HG02610 (cell line): ENCODE measurements at regions not wholly inside any gene's neighbourhood (a gene's known extent, or its start where the extent isn't known, plus 50 kb on each side); places are given as distances from the start of the nearest gene placed in this dataset.
A peak's percentile ranks its signal among the peaks of the same experiment; 100 is the strongest.
"Not testable (repeated sequence)": the region's sequence is repeated elsewhere in the genome, so short reads cannot be mapped to it uniquely, and the experiment has no call there.

Source experiments
- ATAC-seq: cut with Tn5 transposase; IDR thresholded peaks from one replicate; pipeline ENCODE4 v1.9.1; 2021; ENCODE audit warnings: mild to moderate bottlenecking, moderate library complexity; ENCODE audit not compliant: unreplicated experiment

DNA sequence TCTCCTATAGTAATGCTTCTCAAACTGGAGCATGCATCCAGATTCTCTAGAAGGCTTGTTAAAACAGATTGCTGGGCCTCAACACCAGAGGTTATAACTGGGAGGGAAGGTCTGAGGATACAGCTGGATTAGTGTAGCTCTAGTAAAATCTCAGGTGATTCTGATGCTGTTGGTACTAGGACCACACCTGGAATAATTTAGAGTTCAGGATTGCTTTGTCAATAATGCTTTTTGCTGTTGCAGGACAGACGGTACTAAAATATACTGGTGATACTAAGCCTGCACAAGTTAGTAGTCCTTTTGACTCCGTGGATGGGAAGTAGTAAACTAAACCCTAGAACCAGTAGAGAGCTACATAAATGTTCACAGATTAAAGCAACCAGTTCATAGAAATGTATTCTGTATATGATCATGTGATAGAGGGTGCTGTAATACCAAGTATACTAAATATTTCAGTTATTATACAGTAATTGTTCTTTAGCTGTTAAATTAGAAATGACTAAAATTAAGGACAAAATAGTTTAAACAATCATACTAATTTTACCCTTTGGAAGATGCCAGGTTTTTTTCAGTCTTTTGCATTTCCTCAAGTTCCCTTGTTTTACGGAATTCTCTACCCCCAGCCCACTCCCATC, 258.2 kb upstream of the STARD13 start:
- no peak for ATAC-seq

DNA sequence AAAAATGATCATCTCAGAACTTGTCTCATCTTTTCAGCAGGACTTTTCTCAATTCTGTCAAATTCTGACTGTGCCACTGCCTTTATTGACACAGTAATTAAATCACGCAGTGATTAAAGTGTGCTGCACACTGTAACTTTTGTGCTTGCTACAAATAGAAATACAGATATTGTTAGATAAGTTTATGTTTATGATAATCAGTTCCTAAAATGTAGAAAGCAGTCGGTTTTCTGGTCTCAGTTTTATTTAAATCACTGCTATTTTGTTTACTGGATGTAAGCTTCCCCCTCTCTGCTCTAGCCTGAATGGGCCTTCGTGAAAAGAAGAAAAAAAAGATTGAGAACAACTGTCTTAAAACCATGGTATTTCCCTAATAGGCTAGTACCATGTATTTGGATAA, 258.8 kb upstream of the STARD13 start:
- ATAC-seq = no peak

DNA sequence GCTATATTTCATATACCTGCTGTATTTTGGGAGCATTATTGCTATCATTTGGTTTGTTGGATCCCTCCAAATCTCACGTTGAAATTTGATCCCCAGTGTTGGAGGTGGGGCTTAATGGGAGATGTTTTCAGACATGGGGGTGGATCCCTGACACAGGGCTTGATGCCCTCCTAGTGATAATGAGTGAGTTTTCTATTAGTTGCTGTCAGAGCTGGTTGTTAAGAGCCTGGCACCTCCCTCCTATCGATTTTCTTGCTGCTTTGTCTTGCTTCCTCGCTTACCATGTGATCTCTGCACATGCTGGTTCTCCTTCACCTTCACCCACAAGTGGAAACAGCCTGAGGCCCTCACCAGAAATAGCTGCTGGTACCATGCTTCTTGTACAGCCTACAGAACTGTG, 259.9 kb upstream of the STARD13 start:
- ATAC-seq = no peak

DNA sequence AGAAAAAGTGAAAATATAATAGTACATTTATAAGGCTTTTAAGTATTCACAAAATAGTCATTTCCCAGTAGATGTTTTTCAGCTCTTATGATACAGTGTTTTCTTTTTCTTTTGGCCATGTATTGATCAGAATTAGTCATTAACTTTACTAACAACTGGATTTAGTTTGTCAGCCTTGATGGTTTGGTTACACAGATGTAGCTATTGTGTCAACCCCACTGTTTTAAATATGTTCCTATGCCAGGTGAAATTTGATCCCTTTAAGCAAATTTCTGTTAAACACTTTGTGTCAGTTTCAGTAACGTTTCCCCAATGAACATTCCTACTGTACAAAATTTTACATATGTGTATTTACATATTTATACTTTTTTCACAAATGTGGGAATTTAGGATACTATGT, 261.5 kb upstream of the STARD13 start:
- no peak for ATAC-seq

DNA sequence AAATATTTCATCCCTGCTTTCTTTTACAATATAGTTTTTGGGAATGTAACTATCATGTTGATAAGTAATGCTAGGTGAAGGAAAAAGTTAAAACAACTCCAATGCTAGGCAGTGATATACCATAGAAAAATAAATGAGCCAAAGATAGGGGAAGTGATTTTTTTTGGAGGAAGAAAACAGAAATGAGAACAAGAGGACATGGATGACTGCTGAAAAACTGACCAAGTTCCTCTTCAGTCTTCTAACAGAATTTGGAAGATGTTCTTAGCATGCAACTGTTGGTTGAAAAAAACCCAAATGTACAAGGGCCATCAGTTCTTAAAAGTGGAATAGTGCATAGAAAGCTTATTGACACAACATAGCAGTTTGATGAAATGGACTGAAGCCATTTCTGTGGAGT, 262.5 kb upstream of the STARD13 start:
- ATAC-seq = no peak

DNA sequence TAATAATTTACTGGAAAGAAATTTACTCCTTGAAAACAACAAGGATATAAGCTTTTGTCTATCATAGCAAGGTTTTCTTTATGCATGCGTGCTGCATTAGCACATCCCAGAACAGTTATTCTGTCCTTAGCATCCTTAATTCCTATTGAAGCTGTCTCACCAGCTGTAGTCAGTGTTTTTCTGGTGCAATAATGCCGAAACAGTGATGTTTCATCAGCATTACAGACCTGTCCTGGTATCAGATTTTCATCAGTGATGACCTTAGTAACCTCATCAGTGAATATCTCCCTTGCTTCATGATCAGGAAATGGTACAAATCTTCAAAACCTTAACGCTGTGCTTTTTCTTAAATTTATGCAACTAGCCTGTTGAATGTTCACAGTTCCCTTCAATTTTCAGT, 264.7 kb upstream of the STARD13 start:
- no peak for ATAC-seq

DNA sequence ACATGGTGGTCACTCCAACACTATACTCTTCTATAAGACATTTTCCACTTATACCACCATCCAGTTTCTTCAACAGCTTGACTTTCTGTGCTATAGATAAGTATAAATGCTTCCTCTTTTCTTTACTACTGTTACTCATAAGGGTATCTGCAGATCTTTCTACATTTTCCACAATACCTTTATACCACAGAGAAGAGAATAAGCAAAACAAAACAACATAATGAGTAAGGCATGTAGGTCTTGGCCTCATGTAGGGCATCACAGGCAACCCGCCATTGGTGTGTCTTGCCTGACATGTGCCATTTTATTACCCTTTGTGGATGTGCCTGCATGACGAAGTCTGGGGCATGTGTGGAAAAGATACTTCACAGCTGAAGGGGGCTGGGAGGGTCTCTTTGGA, 265.3 kb upstream of the STARD13 start:
- peak; percentile 74 for ATAC-seq

DNA sequence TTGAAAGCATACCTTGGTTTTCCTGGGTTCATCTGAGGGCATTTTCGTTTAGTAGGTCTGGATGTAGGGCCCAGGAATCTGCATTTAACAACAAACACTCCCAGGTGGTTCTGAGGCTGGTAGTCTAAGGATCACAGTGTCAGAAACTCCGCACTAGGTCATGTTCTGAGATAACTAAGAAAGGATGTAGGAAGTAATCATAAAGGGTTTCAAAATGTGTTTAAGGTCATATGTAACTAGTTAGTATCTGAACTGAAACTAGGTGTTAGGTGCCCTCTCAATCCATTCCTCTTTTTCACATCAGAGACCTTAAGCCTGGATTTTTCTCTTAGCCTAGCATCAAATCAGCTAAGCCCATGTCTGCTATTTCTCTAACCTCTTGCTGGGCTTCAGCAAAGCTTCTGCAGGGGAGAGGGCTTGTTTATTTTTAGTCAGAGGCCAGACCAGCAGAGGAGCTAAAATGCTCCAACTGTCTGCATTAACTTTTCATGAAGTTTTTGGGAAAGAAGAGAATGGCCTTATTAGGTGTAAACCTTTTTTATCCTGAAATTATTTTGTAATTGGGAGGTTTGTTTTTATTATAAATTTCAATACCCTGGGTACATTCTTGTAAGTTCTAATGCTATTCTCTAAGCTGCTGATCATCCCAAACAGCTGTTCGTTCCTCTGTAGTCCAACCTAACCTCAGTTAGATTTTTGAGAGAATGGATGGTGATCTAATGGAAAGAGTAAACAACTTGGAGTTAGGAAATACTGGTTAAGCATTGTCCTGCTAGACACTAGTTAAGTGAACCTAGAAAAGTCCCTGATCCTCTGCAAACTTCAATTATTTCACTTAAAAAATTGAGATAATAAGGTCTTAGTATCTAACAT, 262.8 kb upstream of the RFC3 start:
- peak; percentile 80 for ATAC-seq

DNA sequence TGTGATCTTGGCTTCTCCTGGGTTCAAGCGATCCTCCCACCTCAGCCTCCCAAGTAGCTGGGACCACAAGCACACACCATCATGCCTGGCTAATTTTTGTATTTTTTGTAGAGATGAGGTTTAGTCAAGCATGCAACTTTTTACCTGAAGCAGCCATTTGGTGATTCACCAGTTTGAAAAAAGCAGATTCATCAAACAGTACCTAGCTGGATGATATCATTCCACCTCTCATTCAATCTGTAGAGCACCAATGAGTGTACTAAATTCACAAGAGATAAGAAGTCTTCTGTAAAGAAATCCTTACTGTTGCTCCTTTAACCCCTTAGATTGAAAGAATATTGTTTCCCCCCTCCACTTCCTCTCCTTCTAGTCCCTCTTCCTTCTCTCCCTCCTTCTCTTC, 261.1 kb upstream of the RFC3 start:
- ATAC-seq = no peak

DNA sequence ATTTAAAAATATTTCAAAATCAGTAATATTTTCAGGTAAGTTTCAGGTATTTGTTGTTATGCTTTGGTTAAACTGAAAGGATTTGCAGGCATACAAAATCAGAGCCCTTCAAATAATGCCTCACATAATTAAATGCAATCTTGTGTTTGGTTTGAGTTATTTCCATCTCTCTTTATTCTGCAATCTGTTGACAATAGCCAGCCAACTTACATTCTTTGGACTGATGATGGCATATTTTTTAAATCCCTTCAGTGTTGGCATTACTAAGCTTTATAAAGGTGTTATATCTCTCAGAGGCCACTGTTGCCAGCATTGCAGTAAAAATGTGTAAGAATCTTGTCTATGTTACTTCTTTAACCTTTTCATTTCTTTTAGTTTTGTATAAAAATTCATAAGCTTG, 257.2 kb upstream of the RFC3 start:
- no peak for ATAC-seq

DNA sequence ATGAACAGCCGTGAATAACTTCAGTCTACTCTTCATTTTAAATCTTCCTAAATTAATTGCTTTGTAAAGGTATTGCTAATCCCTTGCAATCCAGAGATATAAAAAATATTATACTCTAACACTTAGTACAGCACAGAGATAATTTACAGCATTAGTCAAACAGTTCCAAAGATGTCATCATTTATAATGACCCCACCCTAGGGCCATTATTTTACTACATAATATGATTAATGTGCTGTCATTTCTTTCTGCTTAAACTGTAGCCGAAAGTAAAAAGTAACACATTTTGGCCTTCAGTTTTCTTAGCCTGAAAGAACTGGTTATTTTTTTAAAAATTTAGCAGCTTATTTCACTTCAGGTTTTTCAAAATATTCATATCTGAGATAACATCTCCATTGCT, 256.3 kb upstream of the RFC3 start:
- no peak for ATAC-seq

DNA sequence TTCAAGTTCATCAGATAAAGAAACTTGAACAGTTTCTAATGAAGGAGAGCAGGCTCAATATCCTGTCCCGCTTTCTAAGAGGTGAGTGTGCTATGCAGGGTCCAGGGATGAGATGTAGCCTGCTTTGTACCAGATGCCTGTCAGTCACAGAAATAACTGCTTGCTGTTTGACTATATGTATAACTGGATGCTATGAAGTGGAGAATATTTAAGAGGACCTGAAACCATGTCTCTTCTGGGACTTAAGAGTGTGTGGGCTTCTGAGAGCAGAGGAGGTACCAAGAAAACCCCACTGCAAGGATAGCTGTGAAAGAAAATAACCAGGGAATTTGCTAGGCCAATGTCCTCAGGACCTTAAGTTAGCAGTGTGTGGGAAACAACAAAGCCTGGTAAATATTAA, 246.3 kb upstream of the RFC3 start:
- ATAC-seq = peak; percentile 89

DNA sequence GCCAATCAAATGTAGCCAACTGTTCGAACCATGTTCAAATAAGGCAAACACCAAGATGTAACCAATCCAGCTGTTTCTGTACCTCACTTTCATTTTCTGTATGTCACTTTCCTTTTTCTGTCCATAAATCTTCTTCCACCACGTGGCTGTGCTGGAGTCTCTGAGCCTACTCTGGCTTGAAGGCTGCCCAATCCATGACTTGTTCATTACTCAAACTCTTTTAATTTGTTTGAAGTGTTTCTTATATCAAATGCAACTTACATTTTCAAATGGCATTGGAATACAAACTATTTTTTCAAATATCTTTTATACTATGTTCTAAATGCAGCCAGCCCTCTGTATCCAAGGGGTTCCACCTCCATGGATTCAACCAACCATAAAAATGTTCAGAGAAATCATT, 245.6 kb upstream of the RFC3 start:
- not testable (repeated sequence) for ATAC-seq

DNA sequence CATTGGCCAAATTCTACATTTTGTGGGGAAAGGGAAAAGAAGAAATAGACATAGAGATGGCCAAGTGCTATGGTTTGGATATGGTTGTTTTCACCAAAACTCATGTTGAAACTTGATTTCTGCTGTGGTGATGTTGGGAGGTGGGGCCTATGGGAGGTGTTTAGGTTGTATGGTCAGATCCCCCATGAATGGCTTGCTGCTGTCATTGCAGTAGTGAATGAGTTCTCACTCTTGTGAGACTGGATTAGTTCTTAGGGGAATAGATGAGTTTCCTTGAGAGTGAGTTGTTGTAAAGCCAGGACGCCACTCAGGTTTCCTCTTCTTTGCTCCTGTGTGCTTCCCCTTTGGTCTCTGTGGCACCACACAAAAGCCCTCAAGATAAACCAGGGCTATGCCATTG, 242.6 kb upstream of the RFC3 start:
- peak; percentile 61 for ATAC-seq

DNA sequence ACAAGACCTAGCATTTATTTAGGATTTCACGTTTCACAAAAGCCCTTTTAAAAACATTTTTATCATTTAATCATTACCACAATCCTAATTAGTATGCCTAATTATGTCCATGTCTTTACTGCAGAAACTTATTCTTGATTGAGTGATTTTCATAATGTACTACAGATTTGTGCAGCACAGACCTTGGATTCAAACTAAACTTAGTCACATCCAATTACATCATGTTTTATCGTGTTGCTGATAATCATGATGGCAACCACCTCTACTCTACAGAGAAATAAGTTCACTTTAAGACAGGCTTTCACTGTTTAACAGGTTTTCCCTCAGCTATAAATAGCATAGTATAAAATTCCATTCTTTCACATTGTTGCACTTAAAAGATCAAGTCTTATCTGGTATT, 240.9 kb upstream of the RFC3 start:
- no peak for ATAC-seq

DNA sequence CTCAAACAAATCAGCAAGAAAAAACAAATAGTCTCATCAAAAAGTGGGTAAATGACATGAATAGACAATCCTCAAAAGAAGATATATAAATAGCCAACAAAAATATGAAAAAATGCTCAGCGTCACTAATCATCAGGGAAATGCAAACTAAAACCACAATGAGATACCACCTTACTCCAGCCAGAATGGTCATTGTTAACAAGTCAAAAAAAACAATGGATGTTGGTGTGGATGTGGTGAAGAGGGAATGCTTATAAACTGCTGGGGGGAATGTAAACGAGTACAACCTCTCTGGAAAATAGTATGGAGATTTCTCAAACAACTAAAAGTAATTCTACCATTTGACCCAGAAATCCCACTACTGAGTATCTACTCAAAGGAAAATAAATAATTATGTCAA, 239.2 kb upstream of the RFC3 start:
- no peak for ATAC-seq

DNA sequence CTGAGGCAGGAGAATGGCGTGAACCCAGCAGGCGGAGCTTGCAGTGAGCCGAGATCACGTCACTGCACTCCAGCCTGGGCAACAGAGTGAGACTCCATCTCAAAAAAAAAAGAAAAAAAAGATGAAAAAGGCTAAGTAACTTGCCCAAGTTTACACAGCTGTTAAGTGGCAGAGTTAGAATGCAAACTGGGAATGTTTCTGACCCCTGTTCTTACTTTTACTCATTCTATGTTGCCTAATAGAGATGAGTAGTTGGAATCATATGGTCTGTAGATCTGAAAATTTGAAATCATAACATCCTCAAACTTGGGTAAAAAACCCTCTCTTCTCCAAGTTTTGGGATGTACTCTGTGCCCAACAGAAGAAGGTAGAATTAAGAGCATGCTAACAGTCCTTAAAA, 235.8 kb upstream of the RFC3 start:
- ATAC-seq = no peak

DNA sequence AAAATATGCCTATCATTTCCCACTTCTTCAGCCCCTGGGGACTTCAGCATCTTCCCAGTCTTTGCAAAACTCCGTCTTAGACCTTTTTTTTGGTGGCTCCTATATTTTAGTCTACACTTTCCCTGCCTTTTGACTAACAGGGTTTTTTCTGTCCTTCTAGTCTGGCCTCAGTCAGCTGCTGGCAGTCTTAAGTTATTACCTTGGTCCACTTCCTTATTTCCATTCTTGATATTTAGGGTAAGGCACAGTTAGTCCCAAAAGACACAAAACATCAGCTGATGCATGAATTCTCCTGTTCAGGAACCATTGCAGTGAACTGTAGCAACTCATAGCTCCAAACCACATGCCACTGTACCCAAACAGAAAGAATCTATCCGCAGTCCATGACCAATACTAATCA, 234.6 kb upstream of the RFC3 start:
- no peak for ATAC-seq

DNA sequence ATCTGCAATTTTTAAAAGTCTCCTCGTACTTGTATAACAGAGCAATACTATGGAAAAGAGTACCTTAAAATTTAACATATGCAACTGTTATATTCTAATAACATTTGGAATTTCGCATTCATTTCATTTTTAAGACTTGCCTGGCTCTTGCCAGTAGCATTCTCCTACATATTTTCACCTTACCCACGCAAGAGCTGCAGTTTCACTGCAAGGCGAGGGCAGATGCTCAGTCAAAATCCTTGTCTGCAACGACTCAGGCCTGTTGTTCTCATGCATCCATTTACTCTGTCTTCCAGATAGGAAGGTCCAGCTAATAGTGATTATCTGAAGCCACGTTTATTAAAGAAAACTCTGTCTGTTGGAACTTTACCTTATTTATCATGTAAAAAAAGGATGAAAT, 227.0 kb upstream of the RFC3 start:
- ATAC-seq = no peak

DNA sequence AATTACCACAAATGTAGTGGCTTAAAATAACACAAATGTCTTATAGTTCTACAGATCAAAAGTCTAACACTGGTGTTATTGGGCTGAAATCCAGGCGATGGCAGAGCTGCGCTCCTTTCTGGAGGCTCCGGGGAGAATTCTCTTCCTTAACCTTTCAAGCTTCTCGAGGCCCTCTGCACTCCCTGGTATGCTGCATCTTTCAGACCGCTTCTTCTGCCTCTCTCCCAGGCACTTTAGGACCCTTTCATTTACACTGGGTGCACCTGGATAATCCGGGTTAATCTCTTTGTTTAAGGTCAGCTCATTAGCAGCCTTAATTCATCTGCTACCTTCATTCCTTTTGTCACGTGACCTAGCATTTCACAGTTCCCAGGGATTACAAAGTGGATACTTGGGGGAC, 211.3 kb upstream of the RFC3 start:
- no peak for ATAC-seq

DNA sequence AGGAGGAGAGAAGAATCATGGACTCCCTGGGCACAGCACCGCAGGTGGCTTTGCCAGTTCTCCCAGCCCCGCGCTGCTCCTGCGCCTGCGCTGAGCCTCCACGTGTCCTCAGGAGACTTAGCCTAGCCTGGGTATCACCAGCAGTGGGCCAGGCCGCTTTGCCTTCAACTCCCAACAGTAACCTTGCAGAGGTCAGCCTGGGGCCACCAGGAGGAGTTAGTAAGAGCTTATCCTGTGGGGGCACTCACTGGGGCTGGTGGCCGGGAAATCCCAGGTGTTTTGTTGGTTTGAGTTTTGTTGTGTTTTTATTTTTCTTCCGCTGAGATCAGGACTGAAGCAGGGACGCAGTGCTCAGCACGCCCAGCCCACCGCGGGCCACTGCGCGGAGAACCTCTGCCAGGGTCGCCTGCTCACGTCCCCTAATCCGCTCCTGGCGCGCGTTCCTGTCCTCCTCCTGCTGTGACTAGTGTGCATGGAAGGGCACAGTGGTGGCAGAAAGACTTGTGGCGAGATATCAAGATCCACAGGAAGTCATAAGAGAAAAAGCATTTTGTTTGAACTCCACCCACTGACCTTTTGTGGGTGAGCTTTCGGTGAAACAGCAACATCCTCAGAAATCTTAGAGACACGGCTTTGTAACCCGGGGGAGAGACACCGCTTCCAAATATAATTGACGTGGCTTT, 207.4 kb upstream of the RFC3 start:
- ATAC-seq = no peak
